CD4-positive, CD25-positive, alpha-beta regulatory T cell (primary cell): ENCODE measurements at regions not wholly inside any gene's neighbourhood (a gene's known extent, or its start where the extent isn't known, plus 50 kb on each side); places are given as distances from the start of the nearest gene placed in this dataset.
A peak's percentile ranks its signal among the peaks of the same experiment; 100 is the strongest.

ENCODE experiments used
- ATAC-seq, 2 donors: fragments of 150-1000 bp; cut with Tn5 transposase; one replicate each; pipeline ENCODE4 v1.10.0; 2021; ENCODE audit warnings: low read depth in 2 of 2, moderate number of reproducible peaks in 2 of 2, moderate library complexity in 1 of 2
- DNase-seq, 3 donors: peaks; one replicate each; pipeline versions ENCODE4 v3.0.0 to v3.0.0-alpha.2; 2012 to 2022; ENCODE audit warnings: mixed read lengths in 1 of 3
- H3K27ac ChIP-seq: one replicate; pipeline ENCODE4 v1.7.0; 2013; ENCODE audit warnings: mild to moderate bottlenecking, low read length; ENCODE audit not compliant: insufficient read depth, poor library complexity, severe bottlenecking
- H3K27me3 ChIP-seq: one replicate; pipeline ENCODE4 v1.7.0; 2013; ENCODE audit warnings: low read length; ENCODE audit not compliant: control insufficient read depth, insufficient read depth
- H3K36me3 ChIP-seq: one replicate; pipeline ENCODE4 v1.7.0; 2013; ENCODE audit warnings: mild to moderate bottlenecking, low read length, moderate library complexity; ENCODE audit not compliant: control insufficient read depth, insufficient read depth
- H3K4me1 ChIP-seq: 2 replicates; pipeline ENCODE4 v1.7.0; 2013; ENCODE audit warnings: mild to moderate bottlenecking, low read length; ENCODE audit not compliant: insufficient read depth, control insufficient read depth, poor library complexity, severe bottlenecking
- H3K4me3 ChIP-seq: one replicate; pipeline ENCODE4 v1.7.0; 2013; ENCODE audit warnings: low read depth, mild to moderate bottlenecking, low read length, moderate library complexity
- H3K9me3 ChIP-seq, 2 experiments: 1 replicate in 1 of 2; 2 replicates in 1 of 2; pipeline ENCODE4 v1.7.0; 2013; ENCODE audit warnings: low read length in 2 of 2, mild to moderate bottlenecking in 1 of 2, moderate library complexity in 1 of 2; ENCODE audit not compliant: control insufficient read depth in 2 of 2
- H3K27ac Mint-ChIP-seq, 3 donors: one replicate each; pipeline ENCODE4 v1.8.0; 2020 to 2022; ENCODE audit warnings: mild to moderate bottlenecking in 3 of 3, mixed read lengths in 3 of 3, moderate library complexity in 2 of 3
- H3K27me3 Mint-ChIP-seq: one replicate; pipeline ENCODE4 v1.8.0; 2022; ENCODE audit warnings: mild to moderate bottlenecking, mixed read lengths
- H3K36me3 Mint-ChIP-seq: one replicate; pipeline ENCODE4 v1.8.0; 2020; ENCODE audit warnings: mixed read lengths
- H3K4me1 Mint-ChIP-seq, 4 donors: one replicate each; pipeline ENCODE4 v1.8.0; 2020 to 2022; ENCODE audit warnings: mixed read lengths in 4 of 4, mild to moderate bottlenecking in 1 of 4
- H3K4me3 Mint-ChIP-seq, 4 donors: one replicate each; pipeline ENCODE4 v1.8.0; 2020 to 2022; ENCODE audit warnings: mild to moderate bottlenecking in 4 of 4, mixed read lengths in 4 of 4, moderate library complexity in 3 of 4
- H3K9me3 Mint-ChIP-seq, 7 donors: one replicate each; pipeline ENCODE4 v1.8.0; 2020 to 2022; ENCODE audit warnings: mixed read lengths in 7 of 7, mild to moderate bottlenecking in 3 of 7, moderate library complexity in 2 of 7

- ATAC-seq: no peak
- H3K27me3 Mint-ChIP-seq: no peaks in the 10 kb centered on the region
- DNase-seq: no peak
- H3K27me3 ChIP-seq: no peaks in the 10 kb centered on the region
- peaks cover 0 to 3% (median 0%) of the 10 kb centered on the region in 7 donors for H3K9me3 Mint-ChIP-seq
- no peak overlapping the region for H3K4me3 ChIP-seq
- H3K9me3 ChIP-seq: no peaks in the 10 kb centered on the region
- no peaks in the 10 kb centered on the region for H3K4me1 ChIP-seq
- H3K27ac Mint-ChIP-seq: no peak overlapping the region
- no peak overlapping the region for H3K27ac ChIP-seq
- H3K4me3 Mint-ChIP-seq: no peak overlapping the region
- H3K36me3 Mint-ChIP-seq: no peaks in the 10 kb centered on the region
- peaks cover 0 to 2% (median 0%) of the 10 kb centered on the region in 4 donors for H3K4me1 Mint-ChIP-seq
- H3K36me3 ChIP-seq: no peaks in the 10 kb centered on the region
Measured at GRCh38 chr3:30122359-30122758, 484.0 kb upstream of the TGFBR2 start.

GRCh38 chr3:30123224-30123623 lies 483.2 kb upstream of the TGFBR2 start:
- Mint-ChIP-seq H3K27ac (no peak overlapping the region), H3K36me3 (no peaks in the 10 kb centered on the region), H3K4me1 (peaks cover 0 to 2% (median 0%) of the 10 kb centered on the region in 4 donors), H3K4me3 (no peak overlapping the region), H3K27me3 (no peaks in the 10 kb centered on the region), H3K9me3 (peaks cover 0 to 10% (median 2%) of the 10 kb centered on the region in 7 donors)
- no peaks in the 10 kb centered on the region for H3K9me3 ChIP-seq
- ATAC-seq (no peak), DNase-seq (no peak)
- no peak overlapping the region for H3K4me3 ChIP-seq
- no peak overlapping the region for H3K27ac ChIP-seq
- no peaks in the 10 kb centered on the region for H3K27me3 ChIP-seq
- no peaks in the 10 kb centered on the region for H3K4me1 ChIP-seq
- no peaks in the 10 kb centered on the region for H3K36me3 ChIP-seq

- H3K4me1 ChIP-seq: no peaks in the 10 kb centered on the region
- H3K27ac ChIP-seq: no peak overlapping the region
- Mint-ChIP-seq H3K4me1 (peaks cover 0 to 2% (median 0%) of the 10 kb centered on the region in 4 donors), H3K4me3 (no peak overlapping the region), H3K27me3 (no peaks in the 10 kb centered on the region), H3K36me3 (no peaks in the 10 kb centered on the region), H3K27ac (no peak overlapping the region), H3K9me3 (peaks cover 0 to 10% (median 3%) of the 10 kb centered on the region in 7 donors)
- no peak overlapping the region for H3K4me3 ChIP-seq
- ATAC-seq (no peak), DNase-seq (no peak)
- no peaks in the 10 kb centered on the region for H3K9me3 ChIP-seq
- H3K36me3 ChIP-seq: no peaks in the 10 kb centered on the region
- H3K27me3 ChIP-seq: no peaks in the 10 kb centered on the region
Measured at GRCh38 chr3:30123755-30124154, 482.6 kb upstream of the TGFBR2 start.

GRCh38 chr3:30124435-30125370 lies 481.7 kb upstream of the TGFBR2 start:
- Histone ChIP-seq H3K4me1 (no peaks in the 10 kb centered on the region), H3K27ac (no peak overlapping the region), H3K9me3 (no peaks in the 10 kb centered on the region), H3K27me3 (no peaks in the 10 kb centered on the region), H3K36me3 (no peaks in the 10 kb centered on the region), H3K4me3 (no peak overlapping the region)
- ATAC-seq (no peak), DNase-seq (no peak)
- peaks cover 0 to 2% (median 0%) of the 10 kb centered on the region in 4 donors for H3K4me1 Mint-ChIP-seq
- no peaks in the 10 kb centered on the region for H3K36me3 Mint-ChIP-seq
- H3K4me3 Mint-ChIP-seq: no peak overlapping the region
- H3K27me3 Mint-ChIP-seq: no peaks in the 10 kb centered on the region
- peaks cover 0 to 10% (median 3%) of the 10 kb centered on the region in 7 donors for H3K9me3 Mint-ChIP-seq
- H3K27ac Mint-ChIP-seq: no peak overlapping the region

DNA sequence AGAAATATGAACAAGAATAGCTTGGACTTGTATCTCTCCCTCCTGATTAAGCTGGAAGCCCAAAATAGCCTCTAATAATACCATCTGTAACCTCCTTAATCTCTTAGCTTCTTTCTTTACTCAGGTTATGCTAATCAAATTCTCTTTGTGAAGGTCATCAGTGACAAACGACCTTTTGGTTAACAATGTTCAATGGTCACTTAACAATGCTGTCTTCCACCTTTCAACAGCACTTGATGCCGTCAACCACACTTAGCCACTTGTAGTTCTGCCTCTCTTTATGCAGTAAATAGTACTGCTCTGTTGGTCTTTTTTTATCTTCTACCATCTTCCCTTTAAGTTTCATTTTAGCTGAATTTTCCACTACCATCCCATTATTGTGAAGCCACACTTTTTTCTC lies 476.6 kb upstream of the TGFBR2 start:
- Mint-ChIP-seq H3K4me3 (no peak overlapping the region), H3K4me1 (no peaks in the 10 kb centered on the region), H3K27ac (peak overlapping the region in 1 of 3 donors; percentile 1), H3K9me3 (peaks cover 0 to 10% (median 2%) of the 10 kb centered on the region in 7 donors), H3K36me3 (no peaks in the 10 kb centered on the region), H3K27me3 (no peaks in the 10 kb centered on the region)
- H3K27me3 ChIP-seq: no peaks in the 10 kb centered on the region
- ATAC-seq (no peak), DNase-seq (no peak)
- no peaks in the 10 kb centered on the region for H3K4me1 ChIP-seq
- H3K9me3 ChIP-seq: no peaks in the 10 kb centered on the region
- H3K4me3 ChIP-seq: no peak overlapping the region
- no peak overlapping the region for H3K27ac ChIP-seq
- no peaks in the 10 kb centered on the region for H3K36me3 ChIP-seq

- ATAC-seq (no peak), DNase-seq (no peak)
- Histone ChIP-seq H3K27ac (no peak overlapping the region), H3K4me1 (no peaks in the 10 kb centered on the region), H3K9me3 (no peaks in the 10 kb centered on the region), H3K4me3 (no peak overlapping the region), H3K36me3 (no peaks in the 10 kb centered on the region), H3K27me3 (no peaks in the 10 kb centered on the region)
- Mint-ChIP-seq H3K27me3 (no peaks in the 10 kb centered on the region), H3K9me3 (peaks cover 0 to 10% (median 4%) of the 10 kb centered on the region in 7 donors), H3K4me3 (no peak overlapping the region), H3K27ac (peak overlapping the region in 1 of 3 donors; percentile 12), H3K36me3 (no peaks in the 10 kb centered on the region), H3K4me1 (no peaks in the 10 kb centered on the region)
Measured at GRCh38 chr3:30130391-30130790, 476.0 kb upstream of the TGFBR2 start.

GRCh38 chr3:30131191-30131590 lies 475.2 kb upstream of the TGFBR2 start:
- Mint-ChIP-seq H3K36me3 (no peaks in the 10 kb centered on the region), H3K4me3 (no peak overlapping the region), H3K9me3 (peaks cover 0 to 14% (median 5%) of the 10 kb centered on the region in 7 donors)

DNA sequence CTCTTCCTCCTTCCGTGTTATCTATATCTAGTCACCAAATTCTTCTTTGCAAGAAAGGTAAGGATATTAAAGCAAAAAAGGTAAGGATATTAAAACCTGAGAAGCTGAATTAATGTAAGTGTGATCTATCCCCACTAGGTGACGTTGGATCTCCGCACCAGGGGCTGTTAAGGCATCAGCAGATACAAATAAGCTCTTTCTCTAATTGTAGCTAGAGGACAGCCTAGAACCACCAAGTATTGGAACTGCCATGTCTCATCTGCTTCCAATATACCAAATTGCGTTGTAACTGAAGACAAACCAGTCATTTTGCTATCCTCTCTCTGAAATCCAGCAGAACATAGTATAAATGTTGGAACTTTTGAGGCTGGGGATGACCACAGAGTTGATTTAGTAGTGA lies 471.2 kb upstream of the TGFBR2 start:
- Mint-ChIP-seq H3K36me3 (no peaks in the 10 kb centered on the region), H3K27me3 (no peaks in the 10 kb centered on the region), H3K4me3 (no peak overlapping the region), H3K27ac (no peak overlapping the region), H3K9me3 (peaks cover 0 to 14% (median 3%) of the 10 kb centered on the region in 7 donors), H3K4me1 (no peaks in the 10 kb centered on the region)
- Histone ChIP-seq H3K9me3 (no peaks in the 10 kb centered on the region), H3K4me1 (no peaks in the 10 kb centered on the region), H3K36me3 (no peaks in the 10 kb centered on the region), H3K27me3 (no peaks in the 10 kb centered on the region), H3K27ac (no peak overlapping the region), H3K4me3 (no peak overlapping the region)
- ATAC-seq: no peak
- DNase-seq: no peak

More at GRCh38 chr3:30131191-30131590, 475.2 kb upstream of the TGFBR2 start:
- no peaks in the 10 kb centered on the region for H3K36me3 ChIP-seq
- Mint-ChIP-seq H3K4me1 (no peaks in the 10 kb centered on the region), H3K27me3 (no peaks in the 10 kb centered on the region), H3K27ac (no peak overlapping the region)
- H3K9me3 ChIP-seq: no peaks in the 10 kb centered on the region
- H3K27me3 ChIP-seq: no peaks in the 10 kb centered on the region
- DNase-seq (no peak), ATAC-seq (no peak)
- H3K27ac ChIP-seq: no peak overlapping the region
- H3K4me1 ChIP-seq: no peaks in the 10 kb centered on the region
- H3K4me3 ChIP-seq: no peak overlapping the region
